CD4-positive, alpha-beta T cell treated with Interleukin-4 for 1 hour (primary cell): ENCODE measurements at regions not wholly inside any gene's neighbourhood (a gene's known extent, or its start where the extent isn't known, plus 50 kb on each side); places are given as distances from the start of the nearest gene placed in this dataset.

Experiments
- DNase-seq, 2 donors: peaks; one replicate each; pipeline ENCODE4 v3.0.0-alpha.2; 2020 to 2022

GRCh38 chr7:17485904-17486303, 187.5 kb downstream of the AHR start:
- no peak for DNase-seq

- DNase-seq = no peak
Measured at GRCh38 chr7:17486835-17487234, 188.4 kb downstream of the AHR start.

- no peak for DNase-seq
Measured at GRCh38 chr7:17487343-17487742, 188.9 kb downstream of the AHR start.

GRCh38 chr7:17488829-17489228, 190.4 kb downstream of the AHR start:
- no peak for DNase-seq

GRCh38 chr7:17489961-17490360, 191.5 kb downstream of the AHR start:
- DNase-seq = no peak

GRCh38 chr7:17490825-17491224, 192.4 kb downstream of the AHR start:
- peak in 1 of 2 donors; percentile 5 for DNase-seq

GRCh38 chr7:17492437-17492836, 194.0 kb downstream of the AHR start:
- DNase-seq = no peak

- DNase-seq = no peak
Measured at GRCh38 chr7:17493446-17493845, 195.0 kb downstream of the AHR start.

GRCh38 chr7:17495655-17496394, 197.4 kb downstream of the AHR start:
- no peak for DNase-seq

- no peak for DNase-seq
Measured at GRCh38 chr7:17497136-17497535, 198.7 kb downstream of the AHR start.

GRCh38 chr7:17497549-17498167, 199.2 kb downstream of the AHR start:
- DNase-seq = no peak

- DNase-seq = no peak
Measured at GRCh38 chr7:17498230-17498629, 199.8 kb downstream of the AHR start.

GRCh38 chr7:17500736-17501135, 202.3 kb downstream of the AHR start:
- no peak for DNase-seq

GRCh38 chr7:17501441-17502212, 203.2 kb downstream of the AHR start:
- no peak for DNase-seq

- no peak for DNase-seq
Measured at GRCh38 chr7:17502213-17503060, 204.0 kb downstream of the AHR start.

GRCh38 chr7:17506095-17506494, 207.6 kb downstream of the AHR start:
- no peak for DNase-seq

- DNase-seq = no peak
Measured at GRCh38 chr7:17506596-17506995, 208.1 kb downstream of the AHR start.

GRCh38 chr7:17507717-17508116, 209.3 kb downstream of the AHR start:
- DNase-seq = no peak

GRCh38 chr7:17512181-17512675, 213.8 kb downstream of the AHR start:
- no peak for DNase-seq

GRCh38 chr7:17516771-17517170, 218.3 kb downstream of the AHR start:
- DNase-seq = no peak

- no peak for DNase-seq
Measured at GRCh38 chr7:17520941-17521340, 222.5 kb downstream of the AHR start.

- no peak for DNase-seq
Measured at GRCh38 chr7:17521437-17521836, 223.0 kb downstream of the AHR start.
